ENCODE measurements at regions not wholly inside any gene's neighbourhood (a gene's known extent, or its start where the extent isn't known, plus 50 kb on each side); places are given as distances from the start of the nearest gene placed in this dataset.

- Histone ChIP-seq H3K4me1 (ENCODE audit: insufficient read depth, low read length, poor library complexity, severe bottlenecking) (no peaks in the 10 kb centered on the region), H3K9me3 (ENCODE audit: low read depth, low read length, poor library complexity, severe bottlenecking) (no peaks in the 10 kb centered on the region), H3K36me3 (ENCODE audit: insufficient read depth, low read length, poor library complexity, severe bottlenecking) (no peaks in the 10 kb centered on the region), H3K27ac (ENCODE audit: low read depth, low read length, poor library complexity, severe bottlenecking) (no peak overlapping the region), H3K27me3 (replicated peaks; ENCODE audit: insufficient read depth, low read depth, low read length, poor library complexity) (no peaks in the 10 kb centered on the region), H3K4me3 (ENCODE audit: low read depth, low read length, poor library complexity, severe bottlenecking) (no peak overlapping the region)
- no TSS peak for BruUV-seq (replicated peaks)
- CTCF ChIA-PET = no interaction called here
- TF ChIP-seq EZH2 (IDR thresholded peaks at IDR 0.05; ENCODE audit: borderline replicate concordance, low read depth, low read length, poor library complexity, severe bottlenecking) (no peak), CTCF (conservative IDR thresholded peaks at IDR 0.05; ENCODE audit: low read depth, low read length) (no peak)
- POLR2A ChIA-PET (ENCODE audit: low non-redundant PET) = no interaction called here
- no peak for DNase-seq (ENCODE audit: low spot score)
- intact Hi-C loops (cut with micrococcal nuclease; ENCODE audit: unreplicated experiment) = no loop called here
Observed at GRCh38 chr5:20446121-20446520, 458.1 kb upstream of the CDH18 start.

- intact Hi-C loops (cut with micrococcal nuclease; ENCODE audit: unreplicated experiment) = no loop called here
- Histone ChIP-seq H3K27ac (ENCODE audit: low read depth, low read length, poor library complexity, severe bottlenecking) (no peak overlapping the region), H3K4me3 (ENCODE audit: low read depth, low read length, poor library complexity, severe bottlenecking) (no peak overlapping the region), H3K36me3 (ENCODE audit: insufficient read depth, low read length, poor library complexity, severe bottlenecking) (no peaks in the 10 kb centered on the region), H3K27me3 (replicated peaks; ENCODE audit: insufficient read depth, low read depth, low read length, poor library complexity) (no peaks in the 10 kb centered on the region), H3K9me3 (ENCODE audit: low read depth, low read length, poor library complexity, severe bottlenecking) (no peaks in the 10 kb centered on the region), H3K4me1 (ENCODE audit: insufficient read depth, low read length, poor library complexity, severe bottlenecking) (no peaks in the 10 kb centered on the region)
- DNase-seq (ENCODE audit: low spot score) = no peak
- no TSS peak for BruUV-seq (replicated peaks)
- ChIA-PET CTCF (no interaction called here), POLR2A (ENCODE audit: low non-redundant PET) (no interaction called here)
- no peak for TF ChIP-seq EZH2 (IDR thresholded peaks at IDR 0.05; ENCODE audit: borderline replicate concordance, low read depth, low read length, poor library complexity, severe bottlenecking)
- TF ChIP-seq CTCF (conservative IDR thresholded peaks at IDR 0.05; ENCODE audit: low read depth, low read length) = no peak
Observed at GRCh38 chr5:20445326-20445860, 457.4 kb upstream of the CDH18 start.

- Histone ChIP-seq H3K4me1 (ENCODE audit: insufficient read depth, low read length, poor library complexity, severe bottlenecking) (no peaks in the 10 kb centered on the region), H3K36me3 (ENCODE audit: insufficient read depth, low read length, poor library complexity, severe bottlenecking) (no peaks in the 10 kb centered on the region), H3K4me3 (ENCODE audit: low read depth, low read length, poor library complexity, severe bottlenecking) (no peak overlapping the region), H3K27me3 (replicated peaks; ENCODE audit: insufficient read depth, low read depth, low read length, poor library complexity) (no peaks in the 10 kb centered on the region), H3K9me3 (ENCODE audit: low read depth, low read length, poor library complexity, severe bottlenecking) (no peaks in the 10 kb centered on the region), H3K27ac (ENCODE audit: low read depth, low read length, poor library complexity, severe bottlenecking) (no peak overlapping the region)
- ChIA-PET POLR2A (ENCODE audit: low non-redundant PET) (no interaction called here), CTCF (no interaction called here)
- intact Hi-C loops (cut with micrococcal nuclease; ENCODE audit: unreplicated experiment) = no loop called here
- no peak for DNase-seq (ENCODE audit: low spot score)
- BruUV-seq (replicated peaks) = no TSS peak
- TF ChIP-seq EZH2 (IDR thresholded peaks at IDR 0.05; ENCODE audit: borderline replicate concordance, low read depth, low read length, poor library complexity, severe bottlenecking) (no peak), CTCF (conservative IDR thresholded peaks at IDR 0.05; ENCODE audit: low read depth, low read length) (no peak)
Observed at GRCh38 chr5:20434786-20435185, 446.8 kb upstream of the CDH18 start.

All from A673 (cell line).